GM21717 (cell line): ENCODE measurements at regions not wholly inside any gene's neighbourhood (a gene's known extent, or its start where the extent isn't known, plus 50 kb on each side); places are given as distances from the start of the nearest gene placed in this dataset.
A peak's percentile ranks its signal among the peaks of the same experiment; 100 is the strongest.

Experiments used
- ATAC-seq: cut with Tn5 transposase; IDR thresholded peaks from one replicate; pipeline ENCODE4 v1.9.1; 2021; ENCODE audit warnings: mild to moderate bottlenecking, moderate library complexity; ENCODE audit not compliant: unreplicated experiment

GRCh38 chr4:162657966-162658365 is 494.2 kb upstream of the FSTL5 start:
- ATAC-seq: no peak

- no peak for ATAC-seq
Measured at GRCh38 chr4:162650166-162650565, 486.4 kb upstream of the FSTL5 start.

DNA sequence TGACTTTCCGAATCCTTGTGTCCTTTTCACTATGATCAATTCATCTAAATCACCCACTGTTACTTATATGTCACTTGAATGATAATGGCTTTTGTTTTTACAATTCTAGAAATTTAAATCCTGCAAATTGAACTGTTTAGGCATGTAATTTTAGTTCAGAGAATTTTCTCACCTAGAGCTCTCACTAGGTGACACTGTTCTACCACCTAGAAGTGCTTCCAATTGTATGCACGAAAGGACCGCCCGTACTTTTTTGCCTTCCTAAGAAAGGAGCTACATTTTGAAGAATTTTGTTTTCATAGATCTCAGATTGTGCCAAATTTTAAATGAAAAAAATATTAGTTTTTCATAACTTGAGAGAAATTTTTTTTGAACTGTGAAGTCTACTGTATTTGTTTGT is 481.6 kb upstream of the FSTL5 start:
- ATAC-seq: no peak

GRCh38 chr4:162644346-162644745 is 480.5 kb upstream of the FSTL5 start:
- ATAC-seq: no peak

- ATAC-seq: no peak
Measured at GRCh38 chr4:162640152-162640551, 476.4 kb upstream of the FSTL5 start.

DNA sequence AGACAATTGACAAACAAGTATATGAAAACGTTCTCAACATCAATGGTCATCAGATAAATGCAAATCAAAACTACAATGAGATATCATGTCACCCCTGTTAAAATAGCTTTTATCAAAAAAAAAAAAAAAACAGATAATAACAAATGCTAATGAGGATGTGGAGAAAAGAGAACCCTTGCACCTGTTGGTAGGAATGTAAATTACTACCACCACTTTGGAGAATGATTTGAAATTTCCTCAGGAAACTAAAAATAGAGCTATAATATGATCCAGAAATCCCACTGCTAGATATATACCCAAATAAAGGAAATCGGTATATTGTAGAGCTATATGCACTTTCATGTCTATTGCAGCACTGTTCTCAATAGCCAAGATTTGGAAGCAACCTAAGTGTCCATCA is 470.6 kb upstream of the FSTL5 start:
- no peak for ATAC-seq

- no peak for ATAC-seq
Measured at GRCh38 chr4:162622664-162623063, 458.9 kb upstream of the FSTL5 start.

DNA sequence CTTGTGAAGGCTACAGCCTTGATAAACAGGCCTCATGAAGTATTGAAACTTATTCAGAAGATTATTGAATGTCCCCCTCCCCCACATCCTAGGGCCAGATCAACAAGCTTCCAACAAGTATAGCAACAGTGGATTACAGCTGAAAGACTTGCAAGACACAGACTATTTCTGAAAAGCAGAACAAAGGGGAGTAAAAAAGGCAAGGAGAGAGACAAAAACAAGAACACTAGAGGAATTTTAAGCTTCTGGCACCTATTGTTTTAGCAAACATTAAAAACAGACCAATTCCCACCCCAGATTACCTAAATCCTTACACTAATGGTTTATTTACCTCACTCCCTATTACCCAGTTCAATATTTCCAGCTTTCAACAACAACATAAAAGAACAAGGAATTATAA is 446.3 kb upstream of the FSTL5 start:
- ATAC-seq: no peak

GRCh38 chr4:162586266-162586665 is 422.5 kb upstream of the FSTL5 start:
- no peak for ATAC-seq

- ATAC-seq: peak; percentile 70
Measured at GRCh38 chr4:162582180-162582579, 418.4 kb upstream of the FSTL5 start.

- no peak for ATAC-seq
Measured at GRCh38 chr4:162565730-162566129, 401.9 kb upstream of the FSTL5 start.

DNA sequence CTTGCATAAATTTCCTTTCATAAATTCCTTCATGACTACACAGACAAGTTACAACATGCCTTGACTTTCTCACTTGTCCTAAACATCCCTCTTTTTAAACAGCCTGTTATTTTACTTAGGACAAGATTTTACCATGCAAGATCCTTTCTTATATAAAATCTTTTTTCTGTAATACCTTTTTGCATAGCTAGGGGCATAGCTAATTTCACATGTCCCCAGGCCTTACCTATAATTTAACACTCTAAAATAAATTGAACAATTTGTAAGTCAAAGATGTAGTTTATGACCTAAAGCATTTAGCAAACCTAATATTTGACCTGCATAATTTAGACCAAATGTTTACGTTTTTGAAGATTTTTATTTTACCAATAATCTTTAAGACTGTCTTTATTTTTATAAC is 396.3 kb upstream of the FSTL5 start:
- no peak for ATAC-seq

GRCh38 chr4:162557516-162558106 is 393.8 kb upstream of the FSTL5 start:
- ATAC-seq: no peak

DNA sequence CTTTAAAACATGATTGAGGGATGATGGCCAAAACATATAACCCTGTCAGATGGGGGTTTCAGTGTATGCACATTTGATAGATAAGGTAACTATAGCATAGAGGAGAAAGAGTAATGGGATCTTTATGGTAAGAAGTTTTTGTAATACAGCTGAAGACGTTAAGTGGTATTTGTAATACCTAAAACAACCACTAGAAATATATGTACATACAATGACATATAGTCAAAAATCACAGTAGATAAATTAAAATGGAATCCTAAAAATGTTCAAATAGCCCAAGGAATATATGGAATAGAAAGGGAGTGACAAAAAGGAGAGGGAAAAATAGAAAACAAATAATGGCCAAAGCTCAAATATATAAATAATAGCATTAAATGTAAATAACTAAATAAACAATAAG is 371.3 kb upstream of the FSTL5 start:
- no peak for ATAC-seq

DNA sequence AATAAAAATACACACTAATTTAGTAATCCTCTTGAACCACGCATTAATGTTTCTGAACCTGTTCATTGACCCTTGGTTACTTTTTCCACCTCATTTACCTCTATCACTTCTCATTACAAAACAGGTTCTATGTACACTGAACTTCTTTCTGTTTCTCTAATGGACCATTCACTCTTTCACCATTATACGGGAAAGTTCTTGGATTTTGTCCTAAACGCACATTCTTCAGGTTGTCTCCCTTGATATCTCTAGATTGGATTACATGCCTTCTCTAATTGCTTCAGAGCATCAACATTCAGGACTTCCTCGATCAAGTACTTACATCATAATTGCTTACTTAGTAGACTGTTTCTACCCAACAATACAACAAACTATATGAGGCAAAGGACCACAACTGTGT is 359.4 kb upstream of the FSTL5 start:
- no peak for ATAC-seq

DNA sequence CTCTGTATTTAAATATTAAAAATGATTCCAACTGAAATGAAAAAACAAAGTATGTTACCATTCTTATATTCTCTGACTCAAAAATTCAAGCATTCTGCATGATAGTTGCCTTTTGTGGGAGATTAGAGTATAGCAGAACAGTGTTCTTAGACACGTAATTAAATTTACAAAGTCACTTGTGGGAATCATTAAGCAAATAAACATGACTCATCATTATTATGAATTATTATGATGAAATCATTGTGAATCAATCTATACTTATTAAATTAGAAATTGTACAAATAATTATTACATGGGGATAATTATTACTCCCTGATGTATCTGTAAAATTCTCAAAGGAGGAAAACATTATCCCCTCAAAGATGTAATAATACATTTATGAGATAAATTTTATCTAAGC is 358.9 kb upstream of the FSTL5 start:
- ATAC-seq: no peak

GRCh38 chr4:162510937-162511336 is 347.1 kb upstream of the FSTL5 start:
- ATAC-seq: no peak

DNA sequence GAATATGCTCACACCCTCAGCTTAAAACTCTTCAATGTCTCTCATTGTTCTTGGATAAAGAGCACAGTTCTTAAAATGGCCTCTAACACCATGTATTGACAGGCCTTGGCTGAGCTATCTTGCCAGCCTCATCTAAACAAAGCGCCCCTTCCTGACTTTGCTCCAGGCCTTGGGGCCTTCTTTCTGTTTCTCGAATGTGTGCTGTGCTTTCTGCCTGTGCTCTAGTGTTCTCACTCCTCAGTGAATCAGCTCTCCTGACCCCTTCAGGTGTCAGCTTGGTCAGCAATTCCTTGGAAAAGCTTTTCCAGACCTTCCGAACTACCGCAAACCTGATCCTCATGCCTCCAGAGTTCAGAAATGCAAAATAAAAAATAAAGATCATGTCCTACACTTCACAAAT is 346.3 kb upstream of the FSTL5 start:
- ATAC-seq: no peak

- ATAC-seq: no peak
Measured at GRCh38 chr4:162509333-162509732, 345.5 kb upstream of the FSTL5 start.

DNA sequence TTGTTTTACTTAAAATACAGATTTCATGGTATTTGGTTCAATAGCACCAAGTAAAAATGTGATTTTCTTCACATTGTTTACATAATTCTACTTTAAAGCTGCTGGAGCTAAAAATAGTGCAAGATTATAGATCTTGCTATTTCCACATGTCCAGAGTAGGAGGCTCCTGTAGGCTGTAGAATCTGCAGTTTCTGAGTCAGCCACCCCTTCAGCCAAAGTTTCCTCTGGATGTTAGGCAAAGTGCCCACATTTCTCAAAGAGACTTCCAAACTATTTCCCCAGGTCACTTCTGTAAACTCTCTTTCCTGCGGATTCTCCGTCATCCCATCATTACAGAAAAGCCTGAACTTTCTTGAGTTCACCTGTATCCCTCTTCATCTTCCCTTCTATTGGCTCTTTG is 342.5 kb upstream of the FSTL5 start:
- ATAC-seq: no peak

DNA sequence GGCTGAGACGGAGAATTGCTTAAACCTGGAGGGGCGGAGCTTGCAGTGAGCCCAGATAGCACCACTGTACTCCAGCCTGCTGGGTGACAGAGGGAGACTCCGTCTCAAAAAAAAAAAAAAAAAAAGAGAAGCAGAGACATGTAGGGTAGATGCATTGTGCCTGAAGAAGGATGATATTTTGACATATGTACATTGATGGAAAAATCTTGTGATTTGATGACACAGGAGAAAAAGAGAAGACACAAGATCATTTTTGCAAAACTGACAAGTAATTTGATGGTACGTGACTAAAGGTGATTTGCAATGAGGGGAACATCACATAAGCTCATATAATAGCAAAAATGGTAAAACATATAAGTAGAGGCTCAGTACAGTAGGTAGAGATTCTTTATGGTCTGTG is 340.1 kb upstream of the FSTL5 start:
- no peak for ATAC-seq

GRCh38 chr4:162502109-162502508 is 338.3 kb upstream of the FSTL5 start:
- no peak for ATAC-seq

DNA sequence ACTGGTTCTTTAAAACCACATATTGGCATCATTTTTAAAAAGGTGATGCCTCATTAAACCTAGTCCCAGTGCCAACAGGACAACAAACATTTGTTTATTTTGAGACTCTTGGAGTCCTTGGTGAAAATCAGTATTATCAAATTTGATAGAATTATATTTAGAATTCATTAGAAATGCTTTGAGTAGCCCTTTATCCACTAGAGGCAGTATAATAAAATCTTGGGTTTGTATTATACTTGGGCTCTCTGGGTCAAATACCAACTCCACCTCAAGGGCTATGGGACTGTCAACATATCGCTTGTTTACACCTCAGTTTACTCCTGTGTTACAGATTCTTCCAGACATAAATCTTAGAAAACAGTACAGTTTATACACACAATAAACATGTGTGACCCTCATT is 335.7 kb upstream of the FSTL5 start:
- ATAC-seq: no peak

DNA sequence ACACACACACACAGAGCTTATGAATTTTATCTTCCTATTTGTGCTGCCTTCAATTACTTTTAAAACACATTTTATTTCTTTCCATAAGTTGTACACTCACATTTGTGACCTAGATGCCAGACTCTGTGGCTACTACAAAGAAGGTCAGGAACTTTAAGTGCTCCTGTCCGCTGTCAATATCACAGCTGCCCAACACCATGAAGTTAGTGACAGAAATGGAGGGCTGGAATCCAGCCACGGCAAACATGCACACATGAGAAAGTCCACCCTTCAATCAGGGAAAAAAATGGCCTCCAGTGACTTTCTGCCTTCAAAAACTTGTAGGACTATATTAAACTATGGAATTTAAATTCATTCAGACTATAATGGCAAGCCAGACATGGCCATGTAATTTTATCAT is 334.4 kb upstream of the FSTL5 start:
- ATAC-seq: no peak
